ENCODE measurements at regions not wholly inside any gene's neighbourhood (a gene's known extent, or its start where the extent isn't known, plus 50 kb on each side); places are given as distances from the start of the nearest gene placed in this dataset.
A peak's percentile ranks its signal among the peaks of the same experiment; 100 is the strongest.
"Not testable (repeated sequence)": the region's sequence is repeated elsewhere in the genome, so short reads cannot be mapped to it uniquely, and the experiment has no call there.

DNA sequence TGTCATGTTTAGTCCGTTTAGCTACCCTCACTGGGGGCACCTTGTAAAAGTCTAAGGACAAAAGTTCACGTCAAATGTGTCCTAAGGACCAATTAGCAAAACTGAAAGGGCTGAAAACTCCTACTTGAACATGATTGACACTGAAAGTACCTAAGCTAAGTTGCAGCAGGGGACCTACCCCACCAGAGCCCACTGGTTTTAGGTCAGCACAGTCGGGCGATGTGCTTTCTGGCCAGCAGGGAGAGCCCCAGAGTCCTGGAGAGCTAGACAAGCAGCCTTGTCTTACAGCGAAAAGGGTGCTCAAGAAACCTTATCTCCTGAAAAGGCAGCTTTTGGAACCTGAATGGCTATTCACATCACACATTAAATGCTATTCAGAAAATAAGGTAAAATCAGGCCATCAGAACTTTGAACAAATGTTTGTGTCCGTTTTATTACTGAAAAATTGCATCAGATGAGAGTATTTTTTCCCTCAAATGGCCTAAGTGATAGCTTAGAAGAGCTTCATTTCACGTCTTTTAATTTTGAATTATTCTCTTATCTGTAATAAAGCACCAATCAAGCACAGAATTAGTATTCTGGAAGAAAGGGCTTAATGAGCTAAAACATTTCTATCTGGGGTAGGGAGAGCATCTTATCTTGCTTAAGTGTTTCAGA, 52.2 kb upstream of the MKI67 start:
- peak; percentile 57 for DNase-seq

DNA sequence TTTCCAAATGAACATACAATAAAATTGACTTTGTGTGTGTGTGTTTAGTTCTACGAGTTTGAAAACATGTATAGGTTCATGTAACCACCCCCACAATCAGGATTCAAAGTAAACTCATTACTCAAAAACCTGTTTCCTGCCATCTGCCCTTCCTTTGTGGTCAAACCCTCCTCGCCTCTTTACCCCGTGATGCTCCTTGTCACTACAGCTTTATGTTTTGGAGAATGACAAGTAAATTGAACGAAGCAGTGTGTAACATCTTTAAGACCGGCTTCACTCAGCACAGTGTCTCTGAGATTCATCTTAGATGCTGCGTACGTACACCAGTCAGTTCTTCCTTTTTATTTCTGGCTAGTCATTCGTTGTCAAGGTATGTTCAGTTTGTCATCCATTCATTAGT, 54.6 kb upstream of the MKI67 start:
- peak; percentile 33 for DNase-seq

DNA sequence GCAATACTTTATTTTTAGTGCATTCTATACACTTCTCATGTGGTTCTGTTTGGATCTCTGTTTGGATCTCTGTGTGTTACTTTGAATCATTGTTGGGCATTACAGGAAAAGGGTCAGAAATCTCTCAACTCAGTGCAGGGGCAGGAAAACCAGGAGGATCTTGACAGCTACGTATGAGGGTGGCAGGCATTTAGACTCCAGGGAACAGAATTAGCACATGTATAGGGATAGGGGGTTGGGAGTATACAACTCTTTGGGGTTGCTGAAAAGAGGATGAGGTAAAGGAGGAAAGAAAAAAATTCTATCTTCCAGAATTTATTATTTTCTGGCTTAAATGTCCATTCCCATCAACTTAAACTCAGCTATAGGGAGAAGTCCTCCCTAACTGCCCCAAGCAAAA, 59.4 kb upstream of the MKI67 start:
- no peak for DNase-seq

GRCh38 chr10:128186959-128187787, 61.0 kb upstream of the MKI67 start:
- DNase-seq = peak; percentile 30

- DNase-seq = no peak
Observed at GRCh38 chr10:128187788-128188185, 61.6 kb upstream of the MKI67 start.

DNA sequence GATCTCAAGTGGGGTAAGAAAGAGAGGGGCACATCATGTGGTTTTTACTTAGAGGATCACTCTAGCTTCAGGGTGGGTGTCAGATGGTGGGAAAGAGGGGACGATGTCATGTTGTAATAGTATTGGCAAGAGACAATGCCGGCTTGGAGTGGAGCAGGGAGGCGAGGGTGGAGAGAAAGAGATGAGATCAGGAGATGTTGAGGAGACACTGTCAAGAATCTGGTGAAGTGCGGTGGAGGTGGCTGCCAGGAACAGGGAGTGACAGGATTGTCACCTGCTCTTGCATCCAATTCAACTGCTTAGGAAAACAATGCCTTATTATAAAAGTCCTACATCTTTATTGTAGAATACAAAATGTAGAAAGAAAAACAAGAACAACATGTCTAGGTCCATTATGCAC, 63.0 kb upstream of the MKI67 start:
- DNase-seq = no peak

GRCh38 chr10:128191847-128192246, 65.6 kb upstream of the MKI67 start:
- DNase-seq = no peak

GRCh38 chr10:128201826-128202225, 75.6 kb upstream of the MKI67 start:
- DNase-seq = not testable (repeated sequence)

- DNase-seq = no peak
Observed at GRCh38 chr10:128203028-128203427, 76.8 kb upstream of the MKI67 start.

GRCh38 chr10:128205591-128205990, 79.4 kb upstream of the MKI67 start:
- DNase-seq = not testable (repeated sequence)

GRCh38 chr10:128206676-128207075, 80.5 kb upstream of the MKI67 start:
- DNase-seq = no peak

DNA sequence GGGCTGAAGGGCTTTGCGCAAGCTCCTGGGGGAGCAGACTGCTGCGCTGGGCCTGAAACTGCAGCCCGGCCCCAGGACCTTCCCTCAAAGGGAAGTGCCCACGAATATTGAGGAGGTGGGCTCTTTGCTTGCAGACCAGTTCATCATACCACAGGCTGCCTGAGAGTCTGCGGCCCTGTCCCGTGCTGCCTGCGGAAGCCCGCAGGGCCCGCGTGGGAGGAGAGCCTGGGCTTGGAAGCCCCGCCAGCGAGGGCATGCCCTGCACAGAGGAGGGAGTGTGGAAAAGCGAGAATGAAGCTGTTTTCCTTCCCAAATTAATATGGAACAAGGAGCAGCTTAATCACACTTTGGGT, 83.6 kb upstream of the MKI67 start:
- no peak for DNase-seq

DNA sequence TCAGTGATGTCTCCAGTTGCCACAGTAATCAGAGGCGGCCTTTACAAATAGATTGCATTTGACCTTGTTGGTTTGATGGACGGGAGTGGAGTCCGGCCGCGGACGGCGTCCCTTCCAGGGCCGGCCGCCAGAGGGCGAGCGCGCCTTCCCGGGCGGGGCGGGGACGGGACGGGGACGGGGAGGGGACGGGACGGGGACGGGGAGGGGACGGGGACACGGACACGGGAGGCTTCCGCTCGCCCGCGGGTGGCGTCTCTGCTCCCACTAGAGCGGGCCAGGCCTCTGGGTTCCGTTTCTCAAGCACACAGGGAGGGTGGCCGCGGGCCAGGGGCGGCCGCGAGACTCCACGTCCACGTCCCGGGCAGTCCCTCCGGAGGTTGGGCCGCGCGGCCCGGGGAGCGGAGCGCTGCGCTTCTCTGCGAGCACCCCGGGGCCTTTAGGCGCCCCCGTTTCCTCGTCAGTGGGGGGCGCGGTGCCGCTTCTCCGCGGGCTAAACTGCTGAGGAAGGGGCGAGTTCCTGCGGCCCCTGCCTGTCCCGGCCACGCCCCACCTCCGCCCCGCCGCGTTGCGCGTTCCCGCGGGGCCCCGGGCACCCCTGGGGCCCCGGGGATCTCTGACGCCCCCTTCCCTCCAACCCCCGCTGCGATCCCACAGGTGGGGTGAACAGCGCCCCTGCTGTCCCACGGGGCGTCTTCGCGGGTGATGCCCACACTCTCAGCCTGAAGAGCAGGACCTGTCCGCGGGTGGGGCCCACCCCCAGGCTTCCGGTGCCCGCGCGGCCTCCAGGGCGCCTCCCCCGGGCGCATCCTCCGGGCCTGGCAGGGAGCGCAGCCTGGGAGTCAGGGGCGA, 84.2 kb upstream of the MKI67 start:
- DNase-seq = peak; percentile 80

DNA sequence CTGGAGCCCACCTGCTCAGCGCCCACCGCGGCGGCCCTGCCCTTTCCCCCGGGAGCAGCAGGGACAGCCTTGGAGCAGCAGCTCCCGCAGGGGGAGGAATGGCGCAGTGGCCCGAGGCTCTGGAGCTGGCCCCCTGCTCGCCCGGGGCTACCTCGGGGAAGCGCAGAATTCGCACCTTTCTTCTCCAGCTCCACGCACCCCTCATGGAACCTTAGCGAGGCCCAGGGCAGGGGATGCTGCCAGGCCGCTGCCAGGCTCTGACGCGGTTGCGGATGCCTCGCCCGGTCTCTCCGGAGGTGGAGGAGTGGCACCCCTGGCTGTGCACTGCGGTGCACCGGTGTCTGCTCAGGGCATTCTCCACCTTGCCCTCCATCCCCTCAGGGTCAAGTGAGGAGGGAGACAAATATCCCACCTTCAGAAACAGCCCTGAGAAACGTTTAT, 84.9 kb upstream of the MKI67 start:
- DNase-seq = no peak

- DNase-seq = peak; percentile 87
Observed at GRCh38 chr10:128211953-128212727, 85.9 kb upstream of the MKI67 start.

GRCh38 chr10:128213156-128213555, 86.9 kb upstream of the MKI67 start:
- DNase-seq = no peak

DNA sequence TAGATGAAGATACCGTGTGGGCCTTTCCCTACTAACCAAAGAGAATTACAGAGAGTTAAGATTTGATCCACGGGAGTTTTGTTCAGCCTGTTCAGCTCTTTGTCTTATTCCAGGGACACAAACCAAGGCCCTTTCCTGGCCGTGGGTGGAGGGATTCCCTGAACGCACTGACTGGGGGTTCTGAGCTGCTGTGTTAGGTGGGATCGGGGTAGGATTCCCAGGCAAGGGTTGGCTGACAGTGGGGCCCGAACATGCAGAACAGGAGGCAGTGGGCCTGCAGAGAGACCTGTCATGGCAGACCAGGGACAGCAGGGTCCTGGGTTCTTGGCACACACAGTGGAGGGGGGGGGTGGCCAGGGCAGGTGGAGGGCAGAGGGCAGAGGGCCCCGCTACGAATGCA, 89.5 kb upstream of the MKI67 start:
- no peak for DNase-seq

DNA sequence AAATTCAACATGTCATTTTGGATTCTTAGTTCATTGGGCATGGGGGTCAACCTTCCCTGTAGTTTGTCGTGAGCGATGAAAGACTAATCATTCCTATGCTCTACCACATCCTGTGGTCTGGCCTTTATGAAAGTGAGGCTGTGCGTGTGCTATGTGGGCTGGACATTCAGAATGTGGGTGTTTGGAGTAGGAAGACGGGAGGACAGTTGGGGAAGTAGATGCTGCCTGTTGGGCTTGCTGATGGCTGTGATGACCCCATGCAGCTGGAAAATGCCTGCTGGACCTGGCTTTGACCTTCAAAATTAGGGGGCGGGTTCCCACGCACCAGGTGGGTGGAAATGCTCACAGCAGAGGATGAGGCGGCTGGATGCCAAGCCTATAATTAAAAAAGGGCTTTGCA, 90.9 kb upstream of the MKI67 start:
- DNase-seq = no peak

DNA sequence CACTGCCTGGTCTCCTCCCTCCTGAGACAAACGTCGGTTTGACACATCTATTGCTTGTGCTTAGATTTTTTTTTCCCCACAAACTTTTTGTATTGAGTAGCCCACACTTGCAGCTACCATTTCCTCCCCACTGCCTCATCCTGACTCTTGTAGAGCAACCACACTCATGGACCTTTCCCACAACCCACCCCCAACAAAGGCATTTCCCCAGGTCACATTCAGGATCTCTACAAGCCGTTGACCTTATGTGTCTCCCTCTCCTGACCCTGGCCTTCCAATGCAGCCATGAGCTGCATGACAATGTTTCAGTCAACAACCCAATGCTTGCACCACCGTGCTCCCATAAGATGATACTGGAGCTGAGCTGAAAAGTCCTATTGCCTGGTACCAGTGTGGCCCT, 91.9 kb upstream of the MKI67 start:
- DNase-seq = no peak

DNA sequence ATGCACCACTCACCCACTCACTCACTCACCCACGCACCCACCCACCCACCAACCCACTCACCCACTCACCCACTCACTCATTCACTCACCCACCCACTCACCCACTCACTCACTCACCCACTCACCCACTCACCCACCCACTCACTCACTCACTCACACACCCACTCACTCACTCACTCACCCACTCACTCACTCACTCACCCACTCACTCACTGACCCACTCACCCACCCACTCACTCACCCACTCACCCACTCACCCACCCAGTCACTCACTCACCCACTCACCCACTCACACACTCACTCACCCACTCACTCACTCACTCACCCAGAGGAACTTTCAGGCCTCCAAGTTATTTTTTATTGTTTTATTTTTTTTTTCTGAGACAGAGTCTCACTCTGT, 93.1 kb upstream of the MKI67 start:
- DNase-seq = no peak

- no peak for DNase-seq
Observed at GRCh38 chr10:128220021-128220420, 93.8 kb upstream of the MKI67 start.

- DNase-seq = no peak
Observed at GRCh38 chr10:128221117-128221516, 94.9 kb upstream of the MKI67 start.

DNA sequence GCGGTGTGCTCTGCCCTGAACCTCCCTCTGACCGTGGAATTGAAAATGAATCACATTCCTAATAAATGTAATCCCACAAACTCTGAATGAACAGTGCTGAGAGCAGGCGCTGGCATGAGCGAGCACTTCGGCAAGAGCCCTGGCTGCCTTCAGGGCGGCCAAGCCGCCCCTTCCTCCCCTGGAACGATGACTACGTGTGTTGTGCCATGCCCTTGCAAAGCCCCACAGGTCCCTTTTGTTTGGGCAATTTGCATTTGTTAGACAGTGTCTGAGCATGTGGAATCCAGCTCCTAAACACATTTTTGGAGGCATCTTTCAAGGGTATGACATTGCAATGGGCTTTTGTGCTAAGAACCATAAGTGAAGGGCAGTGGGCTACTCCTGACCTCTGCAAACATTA, 95.6 kb upstream of the MKI67 start:
- no peak for DNase-seq

Measured in activated naive CD4-positive, alpha-beta T cell treated with Interleukin-2 at 50 U/mL for 16 hours (primary cell).